ENCODE measurements at regions not wholly inside any gene's neighbourhood (a gene's known extent, or its start where the extent isn't known, plus 50 kb on each side); places are given as distances from the start of the nearest gene placed in this dataset.

DNA sequence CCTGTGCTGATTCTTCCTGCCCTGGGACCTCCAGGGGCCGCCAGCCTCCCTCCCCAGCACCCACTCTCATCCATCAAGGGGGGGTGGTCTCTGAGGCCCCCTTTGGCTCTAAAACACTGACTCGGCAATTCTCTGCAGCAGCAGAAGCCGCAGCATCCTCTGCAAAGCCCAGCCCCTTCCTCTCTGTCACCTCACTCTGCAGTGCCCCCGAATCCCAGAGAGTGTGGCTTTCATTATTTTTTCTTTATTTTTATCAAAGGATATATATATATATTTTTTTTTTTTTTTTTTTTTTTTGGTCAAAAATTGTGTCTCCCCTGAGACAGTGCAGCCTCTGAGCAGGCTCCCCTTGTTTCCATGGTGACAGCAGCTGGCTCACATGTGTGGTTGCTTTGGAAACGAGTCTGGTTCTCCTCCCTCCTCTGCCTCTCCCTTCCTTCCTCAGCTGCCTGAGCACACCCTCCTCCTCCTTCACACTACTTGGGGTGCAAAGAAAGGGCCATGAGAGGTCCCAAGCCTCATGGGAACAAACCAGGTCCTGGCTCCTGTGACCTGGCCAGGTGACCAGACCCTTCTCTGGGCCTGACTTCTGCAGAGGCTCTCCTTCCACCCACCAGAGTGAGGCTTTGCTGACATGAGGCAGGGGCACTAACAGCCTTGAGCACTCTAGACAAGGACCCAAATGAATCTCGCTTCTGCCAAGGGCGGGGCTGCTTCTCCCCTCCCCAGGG, 100.5 kb downstream of the LRRC74A start:
- no peak for DNase-seq (ENCODE audit: low read depth, low spot score)

DNA sequence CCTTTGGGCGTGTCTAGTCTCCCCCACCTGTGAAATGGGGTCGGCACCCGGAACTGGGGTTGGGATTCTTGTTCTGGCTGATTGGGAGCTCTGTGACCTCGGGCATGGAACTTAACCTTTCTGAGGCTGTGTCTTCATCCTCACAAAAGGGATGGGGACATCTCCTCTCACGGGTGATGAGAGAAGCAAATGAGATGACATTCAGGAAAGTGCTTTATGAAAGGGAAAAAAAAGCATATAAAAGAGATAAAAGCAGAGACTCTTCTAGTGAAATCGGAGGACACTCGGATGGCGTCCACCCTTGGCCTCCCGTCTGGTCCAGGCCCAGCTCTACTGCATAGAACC, 98.9 kb downstream of the LRRC74A start:
- no peak for DNase-seq (ENCODE audit: low read depth, low spot score)

DNA sequence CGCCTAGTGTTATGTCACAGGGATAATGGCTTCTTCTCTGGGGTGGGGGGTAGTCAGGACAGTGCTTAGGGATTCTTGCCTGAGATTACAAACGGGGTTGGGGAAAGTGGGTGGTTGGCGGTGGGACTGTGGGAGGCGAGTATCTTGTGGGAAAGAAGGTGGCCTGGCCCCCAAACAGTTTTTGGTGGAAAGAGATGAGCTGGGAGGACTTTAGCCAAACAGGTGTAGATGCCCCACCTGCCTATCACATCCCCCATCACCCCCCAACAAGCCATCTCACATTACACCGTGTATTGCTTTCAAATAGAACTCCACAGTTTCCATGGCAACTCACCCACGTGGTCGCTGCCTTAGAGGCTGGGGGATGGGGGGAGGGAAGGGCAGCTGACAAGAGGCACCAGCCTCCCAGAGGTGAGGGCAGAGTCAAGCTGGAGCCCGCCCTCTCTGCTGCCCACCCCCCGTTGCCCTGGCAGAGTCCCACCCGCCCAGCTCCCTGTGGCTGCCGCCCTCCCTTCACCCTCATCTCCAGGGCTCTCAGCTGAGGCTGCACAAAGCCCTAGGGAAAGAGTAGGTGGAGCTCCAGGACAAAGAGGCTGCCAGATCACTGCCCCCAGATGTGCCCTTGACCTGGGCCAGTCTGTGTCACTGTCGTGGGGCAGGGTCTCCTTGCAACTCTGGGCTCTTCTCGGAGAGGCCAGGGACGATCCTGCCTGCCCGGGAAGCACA, 98.3 kb downstream of the LRRC74A start:
- DNase-seq (ENCODE audit: low read depth, low spot score), result no peak

DNA sequence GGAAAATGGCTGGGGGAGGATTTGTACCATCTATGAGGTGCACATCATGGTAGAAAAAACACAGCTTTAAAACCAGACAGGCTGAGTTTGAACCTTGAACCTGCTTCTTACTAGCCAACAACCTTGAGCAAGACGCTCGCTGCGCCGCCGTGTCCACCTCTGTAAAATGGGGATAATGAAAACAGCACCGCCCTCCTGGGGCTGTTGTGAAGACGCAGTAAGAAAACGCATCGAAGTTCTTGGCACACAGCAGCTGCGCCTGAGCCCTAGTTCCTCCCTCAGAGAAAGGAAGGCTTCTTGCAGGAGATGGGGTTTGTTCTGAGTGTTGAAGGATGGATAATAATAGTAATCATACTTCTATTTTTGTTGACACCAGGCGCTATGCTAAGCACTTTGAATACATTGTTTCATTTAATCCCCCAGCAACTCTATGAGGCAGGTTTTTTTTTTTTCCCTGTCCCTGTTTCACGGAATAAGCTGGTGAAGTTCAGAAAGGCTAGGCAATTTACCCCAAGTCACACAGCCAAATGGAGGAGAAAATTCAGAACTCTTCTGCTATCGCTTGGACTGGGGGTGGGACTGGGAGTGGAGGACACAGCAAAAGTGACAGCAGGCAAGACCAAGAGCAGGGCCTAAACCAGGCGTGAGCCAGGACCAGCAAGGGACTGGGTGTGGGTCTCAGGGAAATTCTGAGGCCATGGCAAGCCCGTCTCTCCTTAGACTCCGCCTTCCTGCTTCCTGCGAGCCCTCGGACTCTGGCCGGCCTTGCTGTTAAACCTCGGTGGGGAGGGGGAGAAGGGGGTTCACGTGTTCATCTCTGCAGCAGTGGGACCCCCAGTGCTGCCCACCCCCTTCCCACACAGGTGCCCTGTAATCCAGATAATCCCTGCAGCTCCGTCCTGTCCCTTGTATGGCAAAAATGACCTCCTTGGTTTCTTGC, 97.5 kb downstream of the LRRC74A start:
- DNase-seq (ENCODE audit: low read depth, low spot score), result no peak

DNA sequence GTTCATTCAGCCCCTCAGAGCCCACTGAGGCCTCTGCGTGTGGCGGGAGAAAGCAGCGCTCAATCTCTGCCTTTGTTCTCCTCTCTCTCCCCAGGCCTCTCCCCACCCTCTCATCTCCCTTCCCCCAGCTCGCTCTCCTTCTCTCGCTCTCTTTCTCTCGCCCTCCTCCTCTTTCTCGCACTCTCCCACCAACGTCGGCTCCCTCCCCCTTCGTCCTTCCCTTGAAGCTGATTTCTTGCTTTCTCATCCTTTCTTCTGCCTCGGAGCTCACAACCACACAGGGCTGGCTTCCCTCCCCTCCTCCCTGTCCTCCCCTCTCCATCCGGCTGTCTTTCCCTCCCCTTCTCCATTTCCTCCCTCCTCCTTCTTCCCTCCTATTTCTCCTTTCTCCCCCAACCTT, 96.4 kb downstream of the LRRC74A start:
- DNase-seq (ENCODE audit: low read depth, low spot score), result no peak

DNA sequence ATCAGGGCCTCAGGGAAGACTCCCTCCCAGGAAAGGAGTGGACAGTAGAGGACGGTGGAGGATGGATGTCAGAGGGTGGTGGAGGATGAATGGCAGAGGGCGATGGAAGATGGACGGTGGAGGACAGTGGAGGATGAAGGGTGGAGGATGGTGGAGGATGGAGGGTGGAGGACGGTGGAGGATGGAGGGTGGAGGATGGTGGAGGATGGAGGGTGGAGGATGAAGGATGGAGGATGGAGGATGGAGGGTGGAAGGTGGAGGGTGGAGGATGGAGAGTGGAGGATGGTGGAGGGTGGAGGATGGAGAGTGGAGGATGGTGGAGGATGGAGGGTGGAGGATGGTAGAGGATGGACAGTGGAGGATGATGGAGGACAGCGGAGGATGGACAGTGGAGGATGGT, 95.9 kb downstream of the LRRC74A start:
- DNase-seq (ENCODE audit: low read depth, low spot score), result no peak

DNA sequence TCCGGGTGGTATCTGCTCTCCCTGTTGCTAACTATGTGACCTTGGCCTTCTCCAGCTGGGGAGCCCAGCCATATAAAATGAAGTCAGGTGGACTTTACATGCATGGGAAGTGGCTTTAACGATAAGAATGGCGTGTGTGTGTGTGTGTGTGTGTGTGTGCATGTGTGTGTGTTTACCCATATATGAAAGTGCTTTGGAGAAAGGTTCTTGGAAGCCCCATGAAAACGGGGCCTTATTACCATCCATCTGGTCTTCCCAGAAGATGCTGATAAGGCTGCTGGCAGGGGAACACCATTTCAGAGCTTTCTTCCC, 94.8 kb downstream of the LRRC74A start:
- DNase-seq (ENCODE audit: low read depth, low spot score), result no peak

DNA sequence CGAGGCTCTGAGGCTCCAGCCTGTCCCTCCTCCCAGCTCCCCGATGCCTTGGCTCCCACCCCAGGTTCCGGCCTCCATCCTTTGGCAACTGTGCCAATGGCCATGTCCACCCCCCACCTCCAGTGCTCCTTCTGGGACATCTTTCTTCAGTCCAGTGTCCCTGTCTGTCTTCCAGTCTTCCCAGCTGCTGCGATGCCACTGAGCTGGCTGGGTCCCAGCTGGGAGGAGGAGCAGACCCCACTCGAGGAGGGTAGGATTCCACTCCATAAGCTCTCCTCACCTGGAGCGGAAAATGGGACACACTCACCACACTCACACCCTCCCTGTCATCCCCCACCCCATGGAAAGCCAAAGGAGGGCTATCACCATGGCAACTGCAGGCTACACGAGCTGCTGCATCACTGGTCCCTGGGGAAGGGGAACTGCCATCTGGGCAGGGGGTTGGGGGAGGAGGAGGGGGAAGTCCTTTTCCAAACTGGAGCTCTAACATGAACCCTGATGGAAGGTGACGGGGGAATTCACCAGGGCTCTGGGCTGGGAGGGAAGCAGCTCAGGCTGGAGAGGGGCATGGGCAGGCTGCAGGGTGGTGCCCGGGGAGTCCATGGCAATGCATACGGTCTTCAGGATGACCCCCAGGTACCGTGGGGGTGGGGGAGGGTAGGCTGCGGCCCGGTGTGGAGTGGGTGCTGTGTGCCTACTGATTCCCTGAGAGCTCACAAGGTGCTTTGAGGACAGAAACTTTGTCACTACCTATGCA, 94.3 kb downstream of the LRRC74A start:
- DNase-seq (ENCODE audit: low read depth, low spot score), result no peak

DNA sequence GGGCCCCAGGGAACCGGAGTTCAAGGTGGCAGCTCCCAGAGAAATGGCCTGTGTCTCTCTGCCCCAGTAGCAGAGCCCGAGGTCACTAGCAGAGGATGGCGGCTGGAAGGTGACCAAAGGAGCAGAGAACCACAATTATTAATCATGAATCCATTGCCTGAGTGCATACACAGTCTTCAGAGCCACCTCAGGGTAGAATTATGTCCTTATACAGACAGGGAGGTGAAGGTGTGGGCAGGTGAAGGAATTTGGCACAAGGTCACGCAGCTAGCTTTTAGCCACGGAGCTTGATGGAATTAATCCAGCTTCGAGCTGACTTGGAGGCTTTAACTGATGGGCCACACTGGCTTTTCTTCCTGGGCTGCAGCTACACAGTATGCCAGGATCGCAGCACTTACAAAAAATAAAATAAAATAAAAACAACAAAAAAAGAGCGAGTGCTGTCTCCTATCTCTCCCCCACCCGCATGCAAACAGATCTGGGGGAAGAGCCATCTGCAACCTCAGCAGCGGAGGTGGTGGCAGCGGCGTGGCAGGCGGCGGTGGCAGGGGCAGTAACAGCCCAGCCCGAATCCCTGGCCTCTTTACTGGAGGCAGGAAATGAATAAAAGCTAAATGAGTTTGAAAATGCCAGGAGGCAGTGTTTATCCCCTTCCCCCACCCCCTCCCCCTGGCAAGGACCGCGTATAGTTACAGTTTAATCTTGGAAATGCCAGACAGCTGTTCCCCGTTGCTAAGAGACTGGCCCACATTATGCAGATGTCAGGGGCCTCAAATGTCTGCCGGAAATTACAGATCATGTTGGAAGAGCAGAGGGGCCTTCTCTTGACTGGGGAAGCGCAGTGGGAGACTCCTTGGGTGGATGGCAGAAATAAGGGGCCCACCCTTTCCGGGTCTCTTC, 93.5 kb downstream of the LRRC74A start:
- no peak for DNase-seq (ENCODE audit: low read depth, low spot score)

Data from smooth muscle cell of the brain vasculature (primary cell).